HepG2 (cell line): ENCODE measurements at regions not wholly inside any gene's neighbourhood (a gene's known extent, or its start where the extent isn't known, plus 50 kb on each side); places are given as distances from the start of the nearest gene placed in this dataset.

ENCODE experiments used
- ARNT2 ChIP-seq: sonication (generic); formaldehyde crosslinking; IDR thresholded peaks from 2 replicates; pipeline ENCODE4 v1.8.0; 2022; ENCODE audit warnings: mild to moderate bottlenecking, low read depth, missing genetic modification reagents, moderate library complexity
- HES4 ChIP-seq: sonication (generic); formaldehyde crosslinking; IDR thresholded peaks from 2 replicates; pipeline ENCODE4 v1.9.0; 2021; ENCODE audit warnings: mild to moderate bottlenecking, missing genetic modification reagents, borderline replicate concordance
- HOXA3 ChIP-seq: sonication (generic); formaldehyde crosslinking; IDR thresholded peaks from 2 replicates; pipeline ENCODE4 v1.5.0; 2020; ENCODE audit warnings: missing genetic modification reagents
- ISX ChIP-seq: sonication (generic); formaldehyde crosslinking; conservative IDR thresholded peaks from 2 replicates; pipeline ENCODE4 v1.5.0; 2020; ENCODE audit warnings: missing genetic modification reagents
- KDM4B ChIP-seq: sonication (generic); formaldehyde crosslinking; IDR thresholded peaks from 2 replicates; pipeline ENCODE4 v1.4.0; 2020; ENCODE audit warnings: missing genetic modification reagents
- NFKB2 ChIP-seq: sonication (generic); formaldehyde crosslinking; IDR thresholded peaks from 2 replicates; pipeline ENCODE4 v1.4.0; 2020; ENCODE audit warnings: missing genetic modification reagents, borderline replicate concordance
- NONO ChIP-seq, 2 experiments: fragments of 450-650 bp in 1 of 2; sonication (generic) in 1 of 2; formaldehyde crosslinking in 1 of 2; IDR thresholded peaks in 1 of 2; conservative IDR thresholded peaks in 1 of 2; 2 replicates each; pipeline versions ENCODE4 v1.6.1 to v1.8.0; 2017 to 2022; ENCODE audit warnings: mild to moderate bottlenecking in 1 of 2, missing genetic modification reagents in 1 of 2, moderate library complexity in 1 of 2
- RAD21 ChIP-seq: fragments of 450-650 bp; formaldehyde crosslinking; IDR thresholded peaks from 2 replicates; pipeline ENCODE4 v1.5.0; 2020; ENCODE audit warnings: mild to moderate bottlenecking
- SIX1 ChIP-seq: sonication (generic); formaldehyde crosslinking; IDR thresholded peaks from 2 replicates; pipeline ENCODE4 v1.4.0; 2020; ENCODE audit warnings: missing genetic modification reagents, borderline replicate concordance
- TRIM24 ChIP-seq: sonication (generic); formaldehyde crosslinking; IDR thresholded peaks from 2 replicates; pipeline ENCODE4 v1.8.0; 2022; ENCODE audit warnings: mild to moderate bottlenecking, missing genetic modification reagents
- YEATS4 ChIP-seq: sonication (generic); formaldehyde crosslinking; IDR thresholded peaks from 2 replicates; pipeline ENCODE4 v1.4.0; 2020; ENCODE audit warnings: missing genetic modification reagents, borderline replicate concordance
- ZBTB8A ChIP-seq: sonication (generic); formaldehyde crosslinking; IDR thresholded peaks from 2 replicates; pipeline ENCODE4 v1.4.0; 2020; ENCODE audit warnings: mild to moderate bottlenecking, low read depth, missing genetic modification reagents, borderline replicate concordance
- ZFX ChIP-seq: sonication (generic); formaldehyde crosslinking; IDR thresholded peaks from 2 replicates; pipeline ENCODE4 v1.4.0; 2020; ENCODE audit warnings: mild to moderate bottlenecking, low read depth, missing genetic modification reagents, moderate library complexity
- ZNF282 ChIP-seq: fragments of 450-650 bp; IDR thresholded peaks from 2 replicates; pipeline ENCODE4 v1.6.1; 2018; ENCODE audit not compliant: partially characterized antibody
- ZNF333 ChIP-seq: sonication (generic); formaldehyde crosslinking; IDR thresholded peaks from 2 replicates; pipeline ENCODE4 v1.4.0; 2020; ENCODE audit warnings: mild to moderate bottlenecking, missing genetic modification reagents, borderline replicate concordance
- ZNF350 ChIP-seq: sonication (generic); formaldehyde crosslinking; IDR thresholded peaks from 2 replicates; pipeline ENCODE4 v1.4.0; 2020; ENCODE audit warnings: mild to moderate bottlenecking, low read depth, missing genetic modification reagents, borderline replicate concordance
- ZNF431 ChIP-seq: sonication (generic); formaldehyde crosslinking; IDR thresholded peaks from 2 replicates; pipeline ENCODE4 v1.9.0; 2022; ENCODE audit warnings: missing genetic modification reagents, low read depth, mild to moderate bottlenecking, borderline replicate concordance
- ZNF747 ChIP-seq: sonication (generic); formaldehyde crosslinking; IDR thresholded peaks from 2 replicates; pipeline ENCODE4 v1.8.1; 2023; ENCODE audit warnings: missing genetic modification reagents, mild to moderate bottlenecking, borderline replicate concordance
- ZSCAN29 ChIP-seq: sonication (generic); formaldehyde crosslinking; conservative IDR thresholded peaks from 2 replicates; pipeline ENCODE4 v1.4.0; 2020; ENCODE audit warnings: mild to moderate bottlenecking, missing genetic modification reagents
- TF ChIP-seq, protein P1 (sequence below): sonication (generic); formaldehyde crosslinking; IDR thresholded peaks from 2 replicates; pipeline ENCODE4 v1.8.0; 2022; ENCODE audit warnings: mild to moderate bottlenecking, missing genetic modification reagents, moderate library complexity
- TF ChIP-seq, protein P2 (sequence below): sonication (generic); formaldehyde crosslinking; IDR thresholded peaks from 2 replicates; pipeline ENCODE4 v1.4.0; 2020; ENCODE audit warnings: missing genetic modification reagents
- TF ChIP-seq, protein P3 (sequence below): sonication (generic); formaldehyde crosslinking; IDR thresholded peaks from 2 replicates; pipeline ENCODE4 v1.5.0; 2020; ENCODE audit warnings: mild to moderate bottlenecking, missing genetic modification reagents, borderline replicate concordance
- TF ChIP-seq, protein P4 (sequence below): sonication (generic); formaldehyde crosslinking; IDR thresholded peaks from 2 replicates; pipeline ENCODE4 v1.4.0; 2020; ENCODE audit warnings: missing genetic modification reagents

DNA sequence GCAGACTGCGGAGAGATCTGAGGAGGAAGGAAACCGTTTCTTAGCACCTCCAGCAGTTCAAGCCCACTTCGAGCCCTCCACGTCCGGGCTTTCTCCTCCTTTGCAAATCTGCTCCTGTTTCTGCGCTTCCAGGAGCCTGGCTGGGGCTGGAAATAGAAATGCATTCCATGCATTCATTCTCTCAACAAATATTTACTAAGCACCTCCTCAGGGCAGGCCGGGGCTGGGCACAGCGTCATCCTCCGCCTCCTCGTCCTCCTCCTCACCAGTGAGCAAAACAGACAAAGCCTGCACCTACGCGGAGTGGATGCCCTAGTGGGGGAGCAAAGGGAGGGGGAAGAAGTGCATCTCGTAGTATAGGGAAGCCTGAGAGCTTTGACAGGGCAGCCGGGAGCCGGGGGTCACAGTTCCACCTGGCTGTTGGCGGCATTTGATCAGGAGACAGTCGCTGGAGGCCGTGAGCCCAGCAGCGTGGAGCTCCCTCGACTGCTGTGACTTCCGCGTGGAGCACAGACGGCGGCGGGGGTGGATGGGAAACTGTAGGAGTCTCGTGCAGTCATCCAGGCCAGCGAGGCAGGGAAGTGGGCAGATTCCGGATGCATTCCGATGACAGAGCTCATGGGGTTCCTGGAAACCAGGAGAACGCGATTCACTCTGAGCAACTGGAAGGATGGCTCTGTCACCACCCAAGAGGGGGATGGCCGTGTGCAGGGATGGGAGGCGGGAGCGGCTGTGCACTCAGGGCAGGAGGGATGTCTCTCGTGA lies 93.5 kb downstream of the SIK1 start (continued):
- TF ChIP-seq, protein P1, sequence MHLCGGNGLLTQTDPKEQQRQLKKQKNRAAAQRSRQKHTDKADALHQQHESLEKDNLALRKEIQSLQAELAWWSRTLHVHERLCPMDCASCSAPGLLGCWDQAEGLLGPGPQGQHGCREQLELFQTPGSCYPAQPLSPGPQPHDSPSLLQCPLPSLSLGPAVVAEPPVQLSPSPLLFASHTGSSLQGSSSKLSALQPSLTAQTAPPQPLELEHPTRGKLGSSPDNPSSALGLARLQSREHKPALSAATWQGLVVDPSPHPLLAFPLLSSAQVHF (CRISPR knock-in tag): no peak
- TF ChIP-seq ISX (CRISPR knock-in tag) (no peak), SIX1 (no peak), HOXA3 (0 out of 2 replicates have a peak, but pooled peaks have one; percentile 33), TRIM24 (CRISPR knock-in tag) (no peak), YEATS4 (CRISPR knock-in tag) (no peak), ZNF350 (CRISPR knock-in tag) (peak; percentile 37; the same call in 1 of the 2 replicates), HES4 (no peak), RAD21 (CRISPR knock-in tag) (peak; percentile 11; the same call in 1 of the 2 replicates), ZNF333 (CRISPR knock-in tag) (no peak), ZNF282 (no peak), NONO (IDR thresholded peaks at IDR 0.05) (no peak), NONO (CRISPR knock-in tag; conservative IDR thresholded peaks at IDR 0.05) (no peak), ZNF747 (CRISPR knock-in tag) (no peak), ZSCAN29 (CRISPR knock-in tag) (no peak), ZFX (CRISPR knock-in tag) (0 out of 2 replicates have a peak, but pooled peaks have one; percentile 17), NFKB2 (peak; percentile 19; the same call in 1 of the 2 replicates), ARNT2 (CRISPR knock-in tag) (peak; percentile 67; the same call in 1 of the 2 replicates), ZNF431 (CRISPR knock-in tag) (no peak), KDM4B (CRISPR knock-in tag) (no peak), ZBTB8A (CRISPR knock-in tag) (no peak)
- TF ChIP-seq, protein P2, sequence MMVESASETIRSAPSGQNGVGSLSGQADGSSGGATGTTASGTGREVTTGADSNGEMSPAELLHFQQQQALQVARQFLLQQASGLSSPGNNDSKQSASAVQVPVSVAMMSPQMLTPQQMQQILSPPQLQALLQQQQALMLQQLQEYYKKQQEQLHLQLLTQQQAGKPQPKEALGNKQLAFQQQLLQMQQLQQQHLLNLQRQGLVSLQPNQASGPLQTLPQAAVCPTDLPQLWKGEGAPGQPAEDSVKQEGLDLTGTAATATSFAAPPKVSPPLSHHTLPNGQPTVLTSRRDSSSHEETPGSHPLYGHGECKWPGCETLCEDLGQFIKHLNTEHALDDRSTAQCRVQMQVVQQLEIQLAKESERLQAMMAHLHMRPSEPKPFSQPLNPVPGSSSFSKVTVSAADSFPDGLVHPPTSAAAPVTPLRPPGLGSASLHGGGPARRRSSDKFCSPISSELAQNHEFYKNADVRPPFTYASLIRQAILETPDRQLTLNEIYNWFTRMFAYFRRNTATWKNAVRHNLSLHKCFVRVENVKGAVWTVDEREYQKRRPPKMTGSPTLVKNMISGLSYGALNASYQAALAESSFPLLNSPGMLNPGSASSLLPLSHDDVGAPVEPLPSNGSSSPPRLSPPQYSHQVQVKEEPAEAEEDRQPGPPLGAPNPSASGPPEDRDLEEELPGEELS (CRISPR knock-in tag): peak; percentile 47; the same call in 1 of the 2 replicates
- TF ChIP-seq, protein P3, sequence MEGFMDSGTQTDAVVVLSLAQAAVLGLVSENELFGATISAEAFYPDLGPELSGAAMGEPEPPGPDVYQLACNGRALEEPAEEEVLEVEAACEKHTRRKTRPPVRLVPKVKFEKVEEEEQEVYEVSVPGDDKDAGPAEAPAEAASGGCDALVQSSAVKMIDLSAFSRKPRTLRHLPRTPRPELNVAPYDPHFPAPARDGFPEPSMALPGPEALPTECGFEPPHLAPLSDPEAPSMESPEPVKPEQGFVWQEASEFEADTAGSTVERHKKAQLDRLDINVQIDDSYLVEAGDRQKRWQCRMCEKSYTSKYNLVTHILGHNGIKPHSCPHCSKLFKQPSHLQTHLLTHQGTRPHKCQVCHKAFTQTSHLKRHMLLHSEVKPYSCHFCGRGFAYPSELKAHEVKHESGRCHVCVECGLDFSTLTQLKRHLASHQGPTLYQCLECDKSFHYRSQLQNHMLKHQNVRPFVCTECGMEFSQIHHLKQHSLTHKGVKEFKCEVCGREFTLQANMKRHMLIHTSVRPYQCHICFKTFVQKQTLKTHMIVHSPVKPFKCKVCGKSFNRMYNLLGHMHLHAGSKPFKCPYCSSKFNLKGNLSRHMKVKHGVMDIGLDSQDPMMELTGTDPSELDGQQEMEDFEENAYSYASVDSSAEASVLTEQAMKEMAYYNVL (CRISPR knock-in tag): peak; percentile 64; the same call in 1 of the 2 replicates
- TF ChIP-seq, protein P4, sequence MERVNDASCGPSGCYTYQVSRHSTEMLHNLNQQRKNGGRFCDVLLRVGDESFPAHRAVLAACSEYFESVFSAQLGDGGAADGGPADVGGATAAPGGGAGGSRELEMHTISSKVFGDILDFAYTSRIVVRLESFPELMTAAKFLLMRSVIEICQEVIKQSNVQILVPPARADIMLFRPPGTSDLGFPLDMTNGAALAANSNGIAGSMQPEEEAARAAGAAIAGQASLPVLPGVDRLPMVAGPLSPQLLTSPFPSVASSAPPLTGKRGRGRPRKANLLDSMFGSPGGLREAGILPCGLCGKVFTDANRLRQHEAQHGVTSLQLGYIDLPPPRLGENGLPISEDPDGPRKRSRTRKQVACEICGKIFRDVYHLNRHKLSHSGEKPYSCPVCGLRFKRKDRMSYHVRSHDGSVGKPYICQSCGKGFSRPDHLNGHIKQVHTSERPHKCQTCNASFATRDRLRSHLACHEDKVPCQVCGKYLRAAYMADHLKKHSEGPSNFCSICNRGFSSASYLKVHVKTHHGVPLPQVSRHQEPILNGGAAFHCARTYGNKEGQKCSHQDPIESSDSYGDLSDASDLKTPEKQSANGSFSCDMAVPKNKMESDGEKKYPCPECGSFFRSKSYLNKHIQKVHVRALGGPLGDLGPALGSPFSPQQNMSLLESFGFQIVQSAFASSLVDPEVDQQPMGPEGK: peak; percentile 54; the same call in 1 of the 2 replicates
